Erythroblast (primary cell): ENCODE measurements at regions not wholly inside any gene's neighbourhood (a gene's known extent, or its start where the extent isn't known, plus 50 kb on each side); places are given as distances from the start of the nearest gene placed in this dataset.

Source experiments
- GATA1 ChIP-seq: IDR thresholded peaks from 2 replicates; pipeline ENCODE4 v1.6.1; 2011; ENCODE audit warnings: low read depth, mild to moderate bottlenecking, control low read depth, low read length, moderate library complexity
- POLR2A ChIP-seq: IDR thresholded peaks from 2 replicates; pipeline ENCODE4 v1.6.1; 2011; ENCODE audit warnings: mild to moderate bottlenecking, low read length

DNA sequence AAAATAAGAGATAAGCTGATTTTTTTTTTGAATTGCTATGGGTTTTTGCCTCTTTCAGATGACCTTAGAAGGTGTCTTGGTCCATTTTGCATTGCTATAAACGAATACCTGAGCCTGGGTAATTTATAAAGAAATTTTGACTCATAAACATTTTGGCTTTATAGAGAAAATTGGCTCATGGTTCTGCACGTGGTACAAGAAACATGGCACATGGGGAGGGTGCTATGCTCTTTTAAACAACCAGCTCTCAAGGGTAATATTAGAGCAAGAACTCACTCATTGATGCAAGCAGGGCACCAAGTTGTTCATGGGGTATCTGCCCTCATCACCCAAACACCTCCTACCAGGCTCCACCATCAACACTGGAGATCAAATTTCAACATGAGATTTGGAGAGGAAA is 408.8 kb downstream of the NUP35 start:
- no peak for TF ChIP-seq POLR2A
- TF ChIP-seq GATA1, result no peak
